H1 (cell line): ENCODE measurements at regions not wholly inside any gene's neighbourhood (a gene's known extent, or its start where the extent isn't known, plus 50 kb on each side); places are given as distances from the start of the nearest gene placed in this dataset.

Experiments
- CHD7 ChIP-seq: fragments of 300-600 bp; sonication (generic); IDR thresholded peaks from 2 replicates; pipeline ENCODE4 v1.7.1; 2012; ENCODE audit warnings: low read length, moderate library complexity, mild to moderate bottlenecking, inconsistent platforms; ENCODE audit not compliant: insufficient replicate concordance
- SP1 ChIP-seq: IDR thresholded peaks from 2 replicates; pipeline ENCODE4 v1.6.1; 2011; ENCODE audit warnings: low read depth, low read length
- SUZ12 ChIP-seq: fragments of 200-600 bp; sonication (generic); IDR thresholded peaks from 2 replicates; pipeline ENCODE4 v1.6.1; 2012; ENCODE audit warnings: mild to moderate bottlenecking, inconsistent platforms, low read length, moderate library complexity, mixed read lengths
- TF ChIP-seq, protein P1 (sequence below): IDR thresholded peaks from 2 replicates; pipeline ENCODE4 v1.6.1; 2012; ENCODE audit warnings: inconsistent platforms
- TF ChIP-seq, protein P2 (sequence below): IDR thresholded peaks from 2 replicates; pipeline ENCODE4 v1.6.1; 2011; ENCODE audit warnings: low read depth, mild to moderate bottlenecking, low read length; ENCODE audit not compliant: insufficient read depth

GRCh38 chr3:167057581-167057980, 322.5 kb downstream of the ZBBX start (continued):
- TF ChIP-seq CHD7 (no peak), SUZ12 (no peak), SP1 (no peak)
- TF ChIP-seq, protein P1, sequence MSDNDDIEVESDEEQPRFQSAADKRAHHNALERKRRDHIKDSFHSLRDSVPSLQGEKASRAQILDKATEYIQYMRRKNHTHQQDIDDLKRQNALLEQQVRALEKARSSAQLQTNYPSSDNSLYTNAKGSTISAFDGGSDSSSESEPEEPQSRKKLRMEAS: no peak
- TF ChIP-seq, protein P2, sequence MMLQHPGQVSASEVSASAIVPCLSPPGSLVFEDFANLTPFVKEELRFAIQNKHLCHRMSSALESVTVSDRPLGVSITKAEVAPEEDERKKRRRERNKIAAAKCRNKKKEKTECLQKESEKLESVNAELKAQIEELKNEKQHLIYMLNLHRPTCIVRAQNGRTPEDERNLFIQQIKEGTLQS: no peak
- TF ChIP-seq, all 59 proteins: peak for 0
